HepG2 (cell line): ENCODE measurements at regions not wholly inside any gene's neighbourhood (a gene's known extent, or its start where the extent isn't known, plus 50 kb on each side); places are given as distances from the start of the nearest gene placed in this dataset.

ENCODE experiments used
- ATAC-seq: fragments of 200-7000 bp; cut with Tn5 transposase; 3 replicates; pipeline ENCODE4 v1.9.1; 2020; ENCODE audit warnings: mild to moderate bottlenecking, moderate library complexity
- BruUV-seq: library from RNA; stranded (reverse); fragments of 400-500 nt; replicated peaks from 2 replicates; lab custom pipeline; 2021; lab: Mats Ljungman, UMichigan
- CTCF ChIA-PET: fragments of 300-600 bp; formaldehyde crosslinking; extraction: SDS; loops from one replicate; lab custom pipeline; 2021; ENCODE audit warnings: low total read pairs, inconsistent platforms, low intra/inter-chr PET ratio; lab: Yijun Ruan, JAX
- POLR2A ChIA-PET: fragments of 350-600 bp; sonication (Branson Sonifier 250); formaldehyde crosslinking; loops from one replicate; lab custom pipeline; 2020; ENCODE audit warnings: antibody characterized with exemption, inconsistent platforms; lab: Yijun Ruan, JAX
- DNase-seq: peaks from one replicate; pipeline ENCODE4 v3.0.0-alpha.2; 2015; ENCODE audit warnings: low spot score
- FAIRE-seq: peaks from 3 replicates; lab custom pipeline; 2011; peaks lifted over from hg19 to GRCh38; lab: Jason Lieb, UNC
- H2AFZ ChIP-seq: one replicate; pipeline ENCODE4 v1.6.1; 2011; ENCODE audit warnings: low read length, inconsistent platforms
- H3K27ac ChIP-seq: fragments of 300-600 bp; 3 replicates; pipeline ENCODE4 v1.8.0; 2011; ENCODE audit warnings: mixed run types, mild to moderate bottlenecking, mixed read lengths, low read length, inconsistent platforms; ENCODE audit not compliant: insufficient read depth; ENCODE audit errors: extremely low read length
- H3K27me3 ChIP-seq, 2 experiments: fragments of 200-600 bp in 1 of 2; 2 replicates in 1 of 2; 3 replicates in 1 of 2; pipeline versions ENCODE4 v1.6.0 to v1.8.0; 2011; ENCODE audit warnings: low read length in 2 of 2, mild to moderate bottlenecking in 2 of 2, moderate library complexity in 2 of 2, inconsistent platforms in 1 of 2; ENCODE audit not compliant: insufficient read depth in 2 of 2, control insufficient read depth in 1 of 2
- H3K36me3 ChIP-seq, 2 experiments: fragments of 200-600 bp in 1 of 2; replicated peaks in 1 of 2; 2 replicates in 1 of 2; 3 replicates in 1 of 2; pipeline versions ENCODE4 v1.5.1 to v1.8.0; 2011; ENCODE audit warnings: low read length in 2 of 2, inconsistent platforms in 1 of 2; ENCODE audit not compliant: insufficient read depth in 2 of 2, control insufficient read depth in 1 of 2
- H3K4me1 ChIP-seq: 2 replicates; pipeline ENCODE4 v1.5.1; 2012; ENCODE audit warnings: low read length, inconsistent platforms; ENCODE audit not compliant: insufficient read depth
- H3K4me2 ChIP-seq: 2 replicates; pipeline ENCODE4 v1.6.0; 2011; ENCODE audit warnings: low read depth, low read length, inconsistent platforms
- H3K4me3 ChIP-seq, 3 experiments: fragments of 200-600 bp in 1 of 3; sonication (generic), shearing (Covaris generic) in 1 of 3; replicated peaks in 1 of 3; 2 replicates each; pipeline ENCODE4 v1.5.1; 2011 to 2016; ENCODE audit warnings: low read length in 3 of 3, inconsistent platforms in 2 of 3, low read depth in 2 of 3, mild to moderate bottlenecking in 2 of 3, control low read depth in 1 of 3, mixed read lengths in 1 of 3; ENCODE audit not compliant: insufficient read depth in 1 of 3
- H3K79me2 ChIP-seq: one replicate; pipeline ENCODE4 v1.6.1; 2011; ENCODE audit warnings: low read length, inconsistent platforms; ENCODE audit not compliant: insufficient read depth
- H3K9ac ChIP-seq: 2 replicates; pipeline ENCODE4 v1.6.0; 2011; ENCODE audit warnings: mild to moderate bottlenecking, low read depth, low read length, inconsistent platforms; ENCODE audit not compliant: insufficient read depth
- H3K9me3 ChIP-seq: 2 replicates; pipeline ENCODE4 v1.5.1; 2012; ENCODE audit warnings: mild to moderate bottlenecking, low read length
- H4K20me1 ChIP-seq: 2 replicates; pipeline ENCODE4 v1.6.0; 2011; ENCODE audit warnings: inconsistent platforms, mild to moderate bottlenecking, low read length, moderate library complexity; ENCODE audit not compliant: insufficient read depth
- CREB1 ChIP-seq, 2 experiments: fragments of 450-650 bp in 1 of 2; IDR thresholded peaks; 2 replicates each; pipeline ENCODE4 v1.6.1; 2016 to 2017; ENCODE audit warnings: control low read depth in 1 of 2, mild to moderate bottlenecking in 1 of 2, missing compliant biosample characterization in 1 of 2, missing genetic modification characterization in 1 of 2
- RORA ChIP-seq: sonication (generic); formaldehyde crosslinking; IDR thresholded peaks from 2 replicates; pipeline ENCODE4 v1.5.0; 2020; ENCODE audit warnings: mild to moderate bottlenecking, missing genetic modification reagents, moderate library complexity
- SKI ChIP-seq: fragments of 450-650 bp; IDR thresholded peaks from one replicate; pipeline ENCODE4 v1.6.1; 2018; ENCODE audit warnings: mild to moderate bottlenecking; ENCODE audit not compliant: partially characterized antibody
- TSC22D2 ChIP-seq: sonication (generic); formaldehyde crosslinking; IDR thresholded peaks from 2 replicates; pipeline ENCODE4 v1.5.1; 2020; ENCODE audit warnings: missing genetic modification reagents, mild to moderate bottlenecking, borderline replicate concordance
- U2AF2 ChIP-seq: fragments of 200-400 bp; formaldehyde crosslinking; IDR thresholded peaks from 2 replicates; pipeline ENCODE4 v1.6.1; 2017; ENCODE audit warnings: low read depth, mild to moderate bottlenecking, low read length
- ZNF3 ChIP-seq: IDR thresholded peaks from 2 replicates; pipeline ENCODE4 v1.7.0; 2017; ENCODE audit warnings: inconsistent platforms
- ZNF317 ChIP-seq: sonication (generic); formaldehyde crosslinking; IDR thresholded peaks from 2 replicates; pipeline ENCODE4 v1.5.0; 2020; ENCODE audit warnings: mild to moderate bottlenecking, missing genetic modification reagents
- ZNF782 ChIP-seq: sonication (generic); formaldehyde crosslinking; IDR thresholded peaks from 2 replicates; pipeline ENCODE4 v1.4.0; 2020; ENCODE audit warnings: missing genetic modification reagents, mild to moderate bottlenecking, borderline replicate concordance
- ZSCAN31 ChIP-seq: sonication (generic); formaldehyde crosslinking; IDR thresholded peaks from 2 replicates; pipeline ENCODE4 v1.5.0; 2020; ENCODE audit warnings: low read depth, mild to moderate bottlenecking, missing genetic modification reagents
- ZZZ3 ChIP-seq: sonication (generic); formaldehyde crosslinking; IDR thresholded peaks from 2 replicates; pipeline ENCODE4 v1.4.0; 2020; ENCODE audit warnings: missing genetic modification reagents, mild to moderate bottlenecking, borderline replicate concordance
- WGBS: methylation state at CpG from one replicate; pipeline ENCODE4 v1.1.6; 2017; ENCODE audit warnings: low lambda C conversion rate; 5-methylcytosine and 5-hydroxymethylcytosine counted together
- in situ Hi-C: cut with HindIII; loops from 2 replicates; pipeline ENCODE4 v1.10.0; 2017; ENCODE audit warnings: low pct_unique_long_range_greater_than_20kb; ENCODE audit not compliant: extremely low pct_ligation_motif_present
- intact Hi-C: fragments of 100-400 bp; cut with micrococcal nuclease; formaldehyde crosslinking; loops from one replicate; pipeline ENCODE4 v1.10.0; 2022; ENCODE audit not compliant: unreplicated experiment

DNA sequence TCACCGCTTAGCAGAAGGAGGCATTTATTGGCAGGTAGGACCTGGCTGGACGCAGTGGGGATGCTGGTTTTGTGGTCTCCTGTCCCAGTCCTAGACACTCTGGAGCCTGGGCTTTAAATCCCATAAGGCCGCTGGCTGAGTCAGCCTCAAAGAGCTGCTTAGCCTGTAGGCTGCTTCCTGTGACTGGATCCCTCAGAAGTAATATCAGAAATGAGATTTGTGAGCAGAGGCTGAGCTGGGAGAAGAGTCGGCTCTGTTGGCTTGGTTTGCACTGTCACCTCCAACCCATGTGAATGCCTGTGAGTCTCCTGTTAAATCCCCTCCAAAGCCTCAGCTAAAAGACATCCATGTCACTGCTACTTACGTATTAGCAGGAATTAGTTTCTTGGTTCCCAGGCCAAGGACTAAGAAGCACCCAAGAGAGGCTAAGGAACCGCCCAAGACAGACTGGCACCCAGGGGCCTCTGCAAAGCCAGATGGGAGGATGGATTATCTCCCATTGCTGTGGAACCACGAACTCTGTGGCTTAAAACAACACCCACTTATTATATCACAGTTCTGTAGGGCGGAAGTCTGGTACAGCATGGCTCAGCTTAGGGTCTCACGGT, 289.4 kb downstream of the CDC5L start:
- no peak for ATAC-seq
- H4K20me1 ChIP-seq = no peaks in the 10 kb centered on the region
- no peak overlapping the region for H3K4me3 ChIP-seq
- CTCF ChIA-PET = no interaction called here
- TF ChIP-seq SKI (no peak), RORA (CRISPR knock-in tag) (no peak), ZNF3 (CRISPR knock-in tag) (no peak), TSC22D2 (CRISPR knock-in tag) (no peak), ZNF782 (CRISPR knock-in tag) (no peak), ZSCAN31 (CRISPR knock-in tag) (no peak), ZZZ3 (CRISPR knock-in tag) (no peak), ZNF317 (CRISPR knock-in tag) (no peak)
- TF ChIP-seq, all 625 proteins: peak for 0
- FAIRE-seq (no peak), DNase-seq (no peak)
- Histone ChIP-seq H3K79me2 (no peaks in the 10 kb centered on the region), H3K36me3 (no peaks in the 10 kb centered on the region), H3K4me2 (no peak overlapping the region), H3K9ac (no peak overlapping the region), H3K27me3 (peaks cover 3 to 26% of the 10 kb centered on the region in 2 experiments; a peak in 4 of 5 replicates), H3K27ac (no peak overlapping the region), H2AFZ (no peak overlapping the region), H3K4me1 (no peaks in the 10 kb centered on the region), H3K9me3 (no peaks in the 10 kb centered on the region)
- 31% methylated on average over 7 of the region's 9 CpGs for WGBS
- POLR2A ChIA-PET = no interaction called here
- intact Hi-C loops (no loop called here), in situ Hi-C loops (no loop called here)
- BruUV-seq = no TSS peak

DNA sequence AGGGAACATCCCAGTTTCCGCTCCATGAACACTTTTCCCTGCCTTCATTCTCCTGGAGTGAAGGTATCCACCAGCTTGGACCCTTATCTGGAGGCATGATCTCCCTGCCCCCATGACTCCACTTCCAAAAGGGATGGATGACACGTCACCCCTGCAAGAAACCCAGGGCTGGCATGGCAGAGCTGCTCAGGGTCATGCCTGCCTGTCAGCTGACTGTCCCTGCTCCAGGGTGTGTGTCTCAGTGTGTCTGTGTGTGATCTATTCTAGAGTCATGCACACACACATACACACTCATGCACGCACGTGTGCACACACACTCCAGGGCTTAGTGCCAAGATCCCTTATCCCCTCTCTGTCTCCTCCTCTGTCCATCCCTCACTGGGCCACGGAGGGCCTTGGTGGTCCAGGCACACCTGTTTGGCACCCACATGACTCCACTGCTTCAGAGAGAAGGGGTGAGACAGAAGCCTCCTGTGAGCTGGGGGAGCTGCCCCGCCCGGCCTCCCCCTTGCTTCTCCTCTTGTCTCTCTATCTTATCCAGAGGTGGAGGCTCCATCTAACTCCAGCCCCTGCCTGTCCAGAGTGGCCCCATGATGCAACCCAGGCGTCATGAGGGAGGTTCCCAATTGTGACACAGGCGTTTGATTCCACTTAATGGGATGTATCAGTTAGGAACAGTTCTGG, 290.9 kb downstream of the CDC5L start:
- no TSS peak for BruUV-seq
- Histone ChIP-seq H3K27ac (no peak overlapping the region), H3K4me3 (no peak overlapping the region), H3K27me3 (peaks cover 3 to 30% of the 10 kb centered on the region in 2 experiments; a peak in 4 of 5 replicates), H3K4me1 (no peaks in the 10 kb centered on the region), H2AFZ (no peak overlapping the region), H3K9me3 (no peaks in the 10 kb centered on the region), H3K36me3 (no peaks in the 10 kb centered on the region), H3K4me2 (no peak overlapping the region), H4K20me1 (no peaks in the 10 kb centered on the region), H3K9ac (no peak overlapping the region), H3K79me2 (no peaks in the 10 kb centered on the region)
- WGBS = 12% methylated on average over 9 of the region's 9 CpGs
- POLR2A ChIA-PET = no interaction called here
- ATAC-seq (no peak), DNase-seq (no peak), FAIRE-seq (no peak)
- CTCF ChIA-PET = no interaction called here
- in situ Hi-C loops = no loop called here
- intact Hi-C loops = no loop called here
- TF ChIP-seq U2AF2 (no peak), CREB1 (IDR thresholded peaks at IDR 0.05) (peak; percentile 57), CREB1 (CRISPR knock-in tag; IDR thresholded peaks at IDR 0.05) (no peak)
- TF ChIP-seq, all 625 proteins: peak for 1
